ENCODE measurements at regions not wholly inside any gene's neighbourhood (a gene's known extent, or its start where the extent isn't known, plus 50 kb on each side); places are given as distances from the start of the nearest gene placed in this dataset.

- no TSS peak for BruUV-seq (replicated peaks)
- Histone ChIP-seq H3K4me1 (ENCODE audit: control insufficient read depth, insufficient read depth, low read length) (no peaks in the 10 kb centered on the region), H3K27me3 (ENCODE audit: control insufficient read depth, insufficient read depth, low read length) (0 out of 2 replicates have a peak, but pooled peaks cover 2% of the 10 kb centered on the region), H3K9me3 (ENCODE audit: control insufficient read depth, insufficient read depth, low read depth, low read length) (no peaks in the 10 kb centered on the region), H3K36me3 (ENCODE audit: control insufficient read depth, insufficient read depth, low read length) (no peaks in the 10 kb centered on the region), H3K4me3 (ENCODE audit: low read depth in 2 of 2, low read length in 2 of 2) (no peak overlapping the region), H3K27ac (ENCODE audit: low read length) (no peak overlapping the region)
- in situ Hi-C loops (cut with HindIII; ENCODE audit: low pct_unique_long_range_greater_than_20kb, low sequenced_read_pairs) = no loop called here
- TF ChIP-seq CTCF (IDR thresholded peaks at IDR 0.05) (no peak), TCF7L2 (IDR thresholded peaks at IDR 0.05; ENCODE audit: low read depth, low read length) (no peak), SIN3A (IDR thresholded peaks at IDR 0.05; ENCODE audit: borderline replicate concordance, insufficient read depth, low read depth, low read length) (no peak), POLR2AphosphoS5 (IDR thresholded peaks at IDR 0.05; ENCODE audit: low read depth, low read length) (no peak)
- TF ChIP-seq, protein P1, sequence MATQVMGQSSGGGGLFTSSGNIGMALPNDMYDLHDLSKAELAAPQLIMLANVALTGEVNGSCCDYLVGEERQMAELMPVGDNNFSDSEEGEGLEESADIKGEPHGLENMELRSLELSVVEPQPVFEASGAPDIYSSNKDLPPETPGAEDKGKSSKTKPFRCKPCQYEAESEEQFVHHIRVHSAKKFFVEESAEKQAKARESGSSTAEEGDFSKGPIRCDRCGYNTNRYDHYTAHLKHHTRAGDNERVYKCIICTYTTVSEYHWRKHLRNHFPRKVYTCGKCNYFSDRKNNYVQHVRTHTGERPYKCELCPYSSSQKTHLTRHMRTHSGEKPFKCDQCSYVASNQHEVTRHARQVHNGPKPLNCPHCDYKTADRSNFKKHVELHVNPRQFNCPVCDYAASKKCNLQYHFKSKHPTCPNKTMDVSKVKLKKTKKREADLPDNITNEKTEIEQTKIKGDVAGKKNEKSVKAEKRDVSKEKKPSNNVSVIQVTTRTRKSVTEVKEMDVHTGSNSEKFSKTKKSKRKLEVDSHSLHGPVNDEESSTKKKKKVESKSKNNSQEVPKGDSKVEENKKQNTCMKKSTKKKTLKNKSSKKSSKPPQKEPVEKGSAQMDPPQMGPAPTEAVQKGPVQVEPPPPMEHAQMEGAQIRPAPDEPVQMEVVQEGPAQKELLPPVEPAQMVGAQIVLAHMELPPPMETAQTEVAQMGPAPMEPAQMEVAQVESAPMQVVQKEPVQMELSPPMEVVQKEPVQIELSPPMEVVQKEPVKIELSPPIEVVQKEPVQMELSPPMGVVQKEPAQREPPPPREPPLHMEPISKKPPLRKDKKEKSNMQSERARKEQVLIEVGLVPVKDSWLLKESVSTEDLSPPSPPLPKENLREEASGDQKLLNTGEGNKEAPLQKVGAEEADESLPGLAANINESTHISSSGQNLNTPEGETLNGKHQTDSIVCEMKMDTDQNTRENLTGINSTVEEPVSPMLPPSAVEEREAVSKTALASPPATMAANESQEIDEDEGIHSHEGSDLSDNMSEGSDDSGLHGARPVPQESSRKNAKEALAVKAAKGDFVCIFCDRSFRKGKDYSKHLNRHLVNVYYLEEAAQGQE (IDR thresholded peaks at IDR 0.05; ENCODE audit: insufficient read depth in 1 of 2, low read depth in 2 of 2, low read length in 1 of 2) = no peak
- ChIA-PET POLR2A (no interaction called here), CTCF (no interaction called here)
- ATAC-seq (no peak), DNase-seq (ENCODE audit: low read depth, low spot score) (no peak)
- intact Hi-C loops (cut with micrococcal nuclease; ENCODE audit: unreplicated experiment) = no loop called here
Measured at GRCh38 chr2:176733698-176734430, 464.6 kb downstream of the MTX2 start.

- Histone ChIP-seq H3K27ac (ENCODE audit: low read length) (no peak overlapping the region), H3K27me3 (ENCODE audit: control insufficient read depth, insufficient read depth, low read length) (0 out of 2 replicates have a peak, but pooled peaks cover 2% of the 10 kb centered on the region), H3K4me1 (ENCODE audit: control insufficient read depth, insufficient read depth, low read length) (no peaks in the 10 kb centered on the region), H3K9me3 (ENCODE audit: control insufficient read depth, insufficient read depth, low read depth, low read length) (no peaks in the 10 kb centered on the region), H3K36me3 (ENCODE audit: control insufficient read depth, insufficient read depth, low read length) (no peaks in the 10 kb centered on the region), H3K4me3 (ENCODE audit: low read depth in 2 of 2, low read length in 2 of 2) (no peak overlapping the region)
- ChIA-PET POLR2A (no interaction called here), CTCF (no interaction called here)
- DNase-seq (ENCODE audit: low read depth, low spot score) (no peak), ATAC-seq (no peak)
- TF ChIP-seq TCF7L2 (IDR thresholded peaks at IDR 0.05; ENCODE audit: low read depth, low read length) = no peak
- TF ChIP-seq CTCF (IDR thresholded peaks at IDR 0.05) = no peak
- TF ChIP-seq, protein P1 (IDR thresholded peaks at IDR 0.05; ENCODE audit: insufficient read depth in 1 of 2, low read depth in 2 of 2, low read length in 1 of 2) = no peak
- no peak for TF ChIP-seq POLR2AphosphoS5 (IDR thresholded peaks at IDR 0.05; ENCODE audit: low read depth, low read length)
- no peak for TF ChIP-seq SIN3A (IDR thresholded peaks at IDR 0.05; ENCODE audit: borderline replicate concordance, insufficient read depth, low read depth, low read length)
- intact Hi-C loops (cut with micrococcal nuclease; ENCODE audit: unreplicated experiment) = no loop called here
- in situ Hi-C loops (cut with HindIII; ENCODE audit: low pct_unique_long_range_greater_than_20kb, low sequenced_read_pairs) = no loop called here
- BruUV-seq (replicated peaks) = no TSS peak
Measured at GRCh38 chr2:176734868-176735267, 465.6 kb downstream of the MTX2 start.
